GM12875 (cell line): ENCODE measurements at regions not wholly inside any gene's neighbourhood (a gene's known extent, or its start where the extent isn't known, plus 50 kb on each side); places are given as distances from the start of the nearest gene placed in this dataset.
"Not testable (repeated sequence)": the region's sequence is repeated elsewhere in the genome, so short reads cannot be mapped to it uniquely, and the experiment has no call there.

Experiments
- H3K4me3 ChIP-seq: one replicate; pipeline ENCODE4 v1.5.1; 2011; ENCODE audit warnings: low read depth, low read length, control low read depth
- CTCF ChIP-seq: IDR thresholded peaks from 2 replicates; pipeline ENCODE4 v1.5.1; 2011; ENCODE audit warnings: low read depth, mild to moderate bottlenecking, control low read depth, inconsistent platforms, low read length, moderate library complexity, borderline replicate concordance; ENCODE audit not compliant: insufficient read depth

DNA sequence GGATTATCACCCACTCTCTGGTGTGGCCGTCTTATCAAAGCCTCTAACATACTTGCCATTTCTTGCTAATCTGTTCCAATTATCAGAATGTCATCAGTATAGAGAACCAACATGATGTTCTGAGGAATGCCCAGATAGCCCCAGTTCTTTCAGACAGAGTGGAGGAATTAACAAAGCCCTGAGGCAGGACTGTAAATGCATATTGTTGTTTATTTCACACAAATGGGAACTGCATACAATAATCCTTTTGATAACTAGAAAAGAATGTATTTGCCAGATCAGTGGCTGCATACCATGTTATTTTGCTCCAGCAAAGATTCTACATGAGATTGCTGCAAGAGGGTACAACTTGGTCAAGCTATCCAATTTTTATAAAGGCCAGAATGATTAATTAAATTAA, 112.8 kb upstream of the HEY2 start:
- TF ChIP-seq CTCF: no peak
- no peak overlapping the region for H3K4me3 ChIP-seq

GRCh38 chr6:125637207-125637606, 112.2 kb upstream of the HEY2 start:
- no peak for TF ChIP-seq CTCF
- H3K4me3 ChIP-seq: no peak overlapping the region

- no peak overlapping the region for H3K4me3 ChIP-seq
- no peak for TF ChIP-seq CTCF
Observed at GRCh38 chr6:125639466-125640020, 109.9 kb upstream of the HEY2 start.

- TF ChIP-seq CTCF: no peak
Observed at GRCh38 chr6:125640441-125641150, 108.8 kb upstream of the HEY2 start.

DNA sequence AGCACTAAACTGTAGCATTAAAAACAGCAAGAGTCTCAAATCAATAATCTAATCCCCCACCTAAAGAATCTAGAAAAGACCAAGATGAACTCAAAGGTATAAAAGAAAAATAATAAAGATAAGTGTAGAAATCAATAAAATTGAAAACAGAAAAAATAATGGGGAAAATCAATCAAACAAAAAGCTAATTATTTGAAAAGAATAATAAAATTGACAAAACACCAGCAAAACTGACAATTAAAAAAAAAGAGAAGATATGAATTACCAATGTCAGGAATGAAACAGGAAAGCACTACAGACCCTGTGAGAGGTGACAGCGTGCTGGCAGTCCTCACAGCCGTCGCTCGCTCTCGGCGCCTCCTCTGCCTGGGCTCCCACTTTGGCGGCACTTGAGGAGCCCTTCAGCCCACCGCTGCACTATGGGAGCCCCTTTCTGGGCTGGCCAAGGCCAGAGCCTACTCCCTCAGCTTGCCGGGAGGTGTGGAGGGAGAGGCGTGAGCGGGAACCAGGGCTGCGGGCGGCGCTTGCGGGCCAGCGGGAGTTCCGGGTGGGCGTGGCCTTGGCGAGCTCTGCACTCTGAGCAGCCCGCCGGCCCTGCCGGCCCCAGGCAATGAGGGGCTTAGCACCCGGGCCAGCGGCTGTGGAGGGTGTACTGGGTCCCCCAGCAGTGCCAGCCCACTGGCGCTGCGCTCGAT, 105.3 kb upstream of the HEY2 start:
- not testable (repeated sequence) for H3K4me3 ChIP-seq

More at GRCh38 chr6:125640441-125641150, 108.8 kb upstream of the HEY2 start:
- no peak overlapping the region for H3K4me3 ChIP-seq

- TF ChIP-seq CTCF: no peak
Observed at GRCh38 chr6:125647391-125647790, 102.0 kb upstream of the HEY2 start.

GRCh38 chr6:125653752-125654151, 95.7 kb upstream of the HEY2 start:
- H3K4me3 ChIP-seq: not testable (repeated sequence)

More at GRCh38 chr6:125647391-125647790, 102.0 kb upstream of the HEY2 start:
- no peak overlapping the region for H3K4me3 ChIP-seq

DNA sequence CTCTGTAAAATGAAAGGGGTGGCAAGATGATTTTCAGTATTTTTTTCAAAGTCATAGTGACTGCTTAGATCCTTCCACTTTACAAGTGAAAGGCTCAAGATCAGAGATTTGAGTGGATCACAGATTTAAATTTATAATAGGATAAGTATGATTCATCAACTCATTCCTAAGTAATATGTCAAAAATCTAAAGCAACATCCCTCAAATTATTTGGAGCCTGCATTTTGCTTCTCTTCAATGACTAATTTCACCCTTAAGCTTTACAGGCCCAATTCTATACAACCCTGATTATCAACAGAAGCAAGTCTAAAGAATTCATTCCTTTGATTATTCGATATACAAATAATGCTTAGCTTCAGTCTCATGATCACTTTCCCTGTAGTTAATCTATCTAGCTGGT, 93.9 kb upstream of the HEY2 start:
- TF ChIP-seq CTCF: no peak
- H3K4me3 ChIP-seq: no peak overlapping the region
